IMR-90 (cell line): ENCODE measurements at regions not wholly inside any gene's neighbourhood (a gene's known extent, or its start where the extent isn't known, plus 50 kb on each side); places are given as distances from the start of the nearest gene placed in this dataset.

Source experiments
- ATAC-seq: fragments of 200-7000 bp; cut with Tn5 transposase; 2 replicates; pipeline ENCODE4 v1.9.1; 2020; ENCODE audit warnings: low read depth, mild to moderate bottlenecking, moderate library complexity
- BruUV-seq: library from RNA; stranded (reverse); fragments of 400-500 nt; replicated peaks from 2 replicates; lab custom pipeline; 2021; lab: Mats Ljungman, UMichigan
- CTCF ChIA-PET: fragments of 300-600 bp; formaldehyde crosslinking; extraction: SDS; loops from one replicate; lab custom pipeline; 2021; ENCODE audit warnings: antibody characterized with exemption; lab: Yijun Ruan, JAX
- POLR2A ChIA-PET: fragments of 300-600 bp; sonication (Branson Sonifier 250); formaldehyde crosslinking; loops from one replicate; lab custom pipeline; 2022; ENCODE audit warnings: antibody characterized with exemption; ENCODE audit not compliant: unreplicated experiment; lab: Charles Lee
- DNase-seq: peaks from one replicate; pipeline ENCODE4 v3.0.0; 2013
- H2AFZ ChIP-seq: replicated peaks from 2 replicates; pipeline ENCODE3; 2013; ENCODE audit warnings: low read length, mild to moderate bottlenecking; ENCODE audit not compliant: poor library complexity
- H2AK5ac ChIP-seq: 2 replicates; pipeline ENCODE4 v1.6.1; 2013; ENCODE audit warnings: low read depth, low read length, inconsistent platforms
- H2AK9ac ChIP-seq: replicated peaks from 2 replicates; pipeline ENCODE3; 2013; ENCODE audit warnings: mild to moderate bottlenecking, low read depth, low read length, moderate library complexity; ENCODE audit not compliant: poor library complexity
- H2BK120ac ChIP-seq: 2 replicates; pipeline ENCODE4 v1.6.1; 2013; ENCODE audit warnings: low read depth, low read length, inconsistent platforms
- H2BK15ac ChIP-seq: 3 replicates; pipeline ENCODE4 v1.6.1; 2013; ENCODE audit warnings: low read depth, low read length, inconsistent platforms
- H2BK20ac ChIP-seq: 2 replicates; pipeline ENCODE4 v1.6.1; 2013; ENCODE audit warnings: low read depth, mild to moderate bottlenecking, inconsistent platforms, low read length, moderate library complexity
- H2BK5ac ChIP-seq: 2 replicates; pipeline ENCODE4 v1.6.1; 2013; ENCODE audit warnings: mild to moderate bottlenecking, low read depth, low read length, inconsistent platforms; ENCODE audit not compliant: poor library complexity, severe bottlenecking
- H3K14ac ChIP-seq: replicated peaks from 2 replicates; pipeline ENCODE4 v1.6.1; 2013; ENCODE audit warnings: low read depth, low read length, inconsistent platforms
- H3K18ac ChIP-seq: 2 replicates; pipeline ENCODE4 v1.6.1; 2013; ENCODE audit warnings: low read depth, low read length, control low read depth
- H3K23ac ChIP-seq: 2 replicates; pipeline ENCODE4 v1.6.1; 2013; ENCODE audit warnings: low read depth, low read length, inconsistent platforms
- H3K27ac ChIP-seq: 2 replicates; pipeline ENCODE4 v1.5.1; 2013; ENCODE audit warnings: mild to moderate bottlenecking, control low read depth, low read length; ENCODE audit not compliant: insufficient read depth
- H3K27me3 ChIP-seq: 2 replicates; pipeline ENCODE4 v1.6.1; 2013; ENCODE audit warnings: low read length; ENCODE audit not compliant: control insufficient read depth, insufficient read depth
- H3K36me3 ChIP-seq: 2 replicates; pipeline ENCODE4 v1.6.1; 2013; ENCODE audit warnings: low read length, mixed read lengths; ENCODE audit not compliant: control insufficient read depth, insufficient read depth
- H3K4ac ChIP-seq: 2 replicates; pipeline ENCODE4 v1.6.1; 2013; ENCODE audit warnings: low read depth, low read length, inconsistent platforms
- H3K4me1 ChIP-seq: 2 replicates; pipeline ENCODE4 v1.6.1; 2013; ENCODE audit warnings: low read length, mixed read lengths; ENCODE audit not compliant: control insufficient read depth, insufficient read depth
- H3K4me2 ChIP-seq: 2 replicates; pipeline ENCODE4 v1.6.1; 2013; ENCODE audit warnings: low read depth, mild to moderate bottlenecking, control low read depth, low read length, moderate library complexity
- H3K4me3 ChIP-seq: 2 replicates; pipeline ENCODE4 v1.5.1; 2013; ENCODE audit warnings: low read depth, mild to moderate bottlenecking, control low read depth, low read length, moderate library complexity; ENCODE audit not compliant: insufficient read depth
- H3K56ac ChIP-seq: 2 replicates; pipeline ENCODE4 v1.6.1; 2013; ENCODE audit warnings: low read length, inconsistent platforms; ENCODE audit not compliant: insufficient read depth; ENCODE audit errors: extremely low read depth
- H3K79me1 ChIP-seq, 2 experiments: 2 replicates each; pipeline ENCODE4 v1.6.1; 2013; ENCODE audit warnings: low read length in 2 of 2, inconsistent platforms in 1 of 2, low read depth in 1 of 2
- H3K9ac ChIP-seq: 2 replicates; pipeline ENCODE4 v1.6.1; 2013; ENCODE audit warnings: low read depth, low read length, control low read depth
- H3K9me1 ChIP-seq: 2 replicates; pipeline ENCODE4 v1.6.1; 2013; ENCODE audit warnings: low read length, inconsistent platforms; ENCODE audit not compliant: insufficient read depth
- H3K9me3 ChIP-seq: 2 replicates; pipeline ENCODE4 v1.6.1; 2013; ENCODE audit warnings: low read length; ENCODE audit not compliant: control insufficient read depth, insufficient read depth
- H4K20me1 ChIP-seq: 2 replicates; pipeline ENCODE4 v1.6.1; 2013; ENCODE audit warnings: low read length, inconsistent platforms; ENCODE audit not compliant: insufficient read depth
- H4K5ac ChIP-seq: 2 replicates; pipeline ENCODE4 v1.6.1; 2013; ENCODE audit warnings: mild to moderate bottlenecking, low read depth, low read length, control low read depth
- H4K8ac ChIP-seq, 2 experiments: 2 replicates each; pipeline ENCODE4 v1.6.1; 2013; ENCODE audit warnings: low read depth in 2 of 2, low read length in 2 of 2, control low read depth in 1 of 2, inconsistent platforms in 1 of 2
- H4K91ac ChIP-seq: 2 replicates; pipeline ENCODE4 v1.6.1; 2013; ENCODE audit warnings: low read depth, low read length, inconsistent platforms; ENCODE audit not compliant: insufficient read depth
- BHLHE40 ChIP-seq: fragments of 150-350 bp; IDR thresholded peaks from 2 replicates; pipeline ENCODE4 v1.6.1; 2016; ENCODE audit warnings: mild to moderate bottlenecking, low read depth, low read length
- CEBPB ChIP-seq: IDR thresholded peaks from 2 replicates; pipeline ENCODE4 v1.6.1; 2012; ENCODE audit warnings: low read depth, low read length, improper control_type of control experiment
- CHD1 ChIP-seq: IDR thresholded peaks from 2 replicates; pipeline ENCODE4 v1.6.1; 2012; ENCODE audit warnings: low read depth, low read length, improper control_type of control experiment
- CTCF ChIP-seq: conservative IDR thresholded peaks from 2 replicates; pipeline ENCODE4 v1.5.1; 2012; ENCODE audit warnings: mild to moderate bottlenecking, low read depth, low read length, improper control_type of control experiment
- ELK1 ChIP-seq: fragments of 150-350 bp; IDR thresholded peaks from 2 replicates; pipeline ENCODE4 v1.6.1; 2016; ENCODE audit warnings: low read depth, mild to moderate bottlenecking, low read length, moderate library complexity, borderline replicate concordance
- FOS ChIP-seq: fragments of 150-350 bp; IDR thresholded peaks from 2 replicates; pipeline ENCODE4 v1.6.1; 2016; ENCODE audit warnings: low read depth, low read length
- MAZ ChIP-seq: IDR thresholded peaks from 2 replicates; pipeline ENCODE4 v1.6.1; 2012; ENCODE audit warnings: low read depth, mild to moderate bottlenecking, low read length, improper control_type of control experiment, moderate library complexity, borderline replicate concordance
- NFE2L2 ChIP-seq: fragments of 150-350 bp; IDR thresholded peaks from 2 replicates; pipeline ENCODE4 v1.6.1; 2016; ENCODE audit warnings: low read depth, mild to moderate bottlenecking, low read length
- POLR2A ChIP-seq: IDR thresholded peaks from 2 replicates; pipeline ENCODE4 v1.6.1; 2012; ENCODE audit warnings: mild to moderate bottlenecking, low read depth, low read length
- RFX5 ChIP-seq: IDR thresholded peaks from 2 replicates; pipeline ENCODE4 v1.8.0; 2012; ENCODE audit warnings: low read depth, mild to moderate bottlenecking, low read length, moderate library complexity
- SMC3 ChIP-seq: fragments of 150-350 bp; IDR thresholded peaks from 2 replicates; pipeline ENCODE4 v1.6.1; 2016; ENCODE audit warnings: low read depth, mild to moderate bottlenecking, antibody characterized with exemption, low read length, moderate library complexity
- USF2 ChIP-seq: fragments of 150-350 bp; IDR thresholded peaks from 2 replicates; pipeline ENCODE4 v1.6.1; 2017; ENCODE audit warnings: mild to moderate bottlenecking, antibody characterized with exemption, low read length, low read depth
- WGBS, 2 experiments: methylation state at CpG; one replicate each; pipeline versions ENCODE4 v1.1.5 to v1.1.7; 2013; ENCODE audit warnings: missing lambda C conversion rate in 2 of 2; ENCODE audit not compliant: insufficient read length in 1 of 2; ENCODE audit errors: extremely low coverage in 2 of 2; 5-methylcytosine and 5-hydroxymethylcytosine counted together
- dilution Hi-C: fragments of 300-500 bp; cut with HindIII; formaldehyde crosslinking; loops from one replicate; pipeline ENCODE4 v1.14.3; 2018; ENCODE audit warnings: low sequenced_read_pairs; ENCODE audit not compliant: unreplicated experiment
- in situ Hi-C: fragments of 300-500 bp; cut with MboI; formaldehyde crosslinking; loops from 3 replicates; pipeline ENCODE4 v1.14.3; 2019; ENCODE audit warnings: low sequenced_read_pairs, inconsistent platforms, mixed read lengths
- intact Hi-C: fragments of 100-400 bp; cut with micrococcal nuclease; formaldehyde crosslinking; loops from 2 replicates; pipeline ENCODE4 v1.10.0; 2022

GRCh38 chr4:167867191-167867590 lies 225.1 kb upstream of the ANXA10 start:
- TF ChIP-seq SMC3, result no peak
- no peak for TF ChIP-seq ELK1
- no peak for TF ChIP-seq RFX5
- TF ChIP-seq CTCF, result no peak
- TF ChIP-seq FOS, result no peak
- no peak for TF ChIP-seq CEBPB
- no peak for TF ChIP-seq MAZ
- no peak for TF ChIP-seq POLR2A
- TF ChIP-seq CHD1, result no peak
- TF ChIP-seq USF2, result no peak
- TF ChIP-seq BHLHE40, result no peak
- no peak for TF ChIP-seq NFE2L2
- H3K9ac ChIP-seq, result no peak overlapping the region
- ATAC-seq (no peak), DNase-seq (no peak)
- intact Hi-C loops, result no loop called here
- no peak overlapping the region for H3K18ac ChIP-seq
- no peak overlapping the region for H3K23ac ChIP-seq
- no peak overlapping the region for H2BK15ac ChIP-seq
- H2AFZ ChIP-seq, result no peak overlapping the region
- no peak overlapping the region for H2BK5ac ChIP-seq
- no peak overlapping the region for H4K91ac ChIP-seq
- no peak overlapping the region for H3K4ac ChIP-seq
- no peak overlapping the region for H2AK5ac ChIP-seq
- H3K4me1 ChIP-seq, result no peaks in the 10 kb centered on the region
- no peaks in the 10 kb centered on the region for H4K20me1 ChIP-seq
- no peak overlapping the region for H3K56ac ChIP-seq
- no peak overlapping the region for H4K5ac ChIP-seq
- no peak overlapping the region for H3K27ac ChIP-seq
- WGBS, 2 experiments, result no CpG with 5 or more reads among the region's 3 CpGs
- no peaks in the 10 kb centered on the region for H3K36me3 ChIP-seq
- no peaks in the 10 kb centered on the region for H3K27me3 ChIP-seq
- ChIA-PET POLR2A (no interaction called here), CTCF (no interaction called here)
- no peak overlapping the region for H3K4me3 ChIP-seq
- no peak overlapping the region for H3K14ac ChIP-seq
- BruUV-seq, result no TSS peak
- in situ Hi-C loops, result no loop called here
- no peaks in the 10 kb centered on the region for H3K79me1 ChIP-seq
- dilution Hi-C loops, result no loop called here
- H3K9me3 ChIP-seq, result no peaks in the 10 kb centered on the region
- H3K4me2 ChIP-seq, result no peak overlapping the region
- H2AK9ac ChIP-seq, result no peak overlapping the region
- H2BK120ac ChIP-seq, result no peak overlapping the region
- no peak overlapping the region for H2BK20ac ChIP-seq
- no peaks in the 10 kb centered on the region for H3K9me1 ChIP-seq
- H4K8ac ChIP-seq, result no peak overlapping the region
